Mesenteric fat pad (tissue), 1 donor: ENCODE measurements at regions not wholly inside any gene's neighbourhood (a gene's known extent, or its start where the extent isn't known, plus 50 kb on each side); places are given as distances from the start of the nearest gene placed in this dataset.

Experiments
- DNase-seq: peaks from one replicate; pipeline ENCODE4 v3.0.0-alpha.2; 2020; ENCODE audit warnings: low spot score
- donor health status: DM: yes; HTN: yes; CAD: no.

GRCh38 chr10:28958468-28958867 lies 281.1 kb downstream of the BAMBI start:
- no peak for DNase-seq

- no peak for DNase-seq
These were observed 282.7 kb downstream of the BAMBI start for GRCh38 chr10:28959850-28960501.

DNA sequence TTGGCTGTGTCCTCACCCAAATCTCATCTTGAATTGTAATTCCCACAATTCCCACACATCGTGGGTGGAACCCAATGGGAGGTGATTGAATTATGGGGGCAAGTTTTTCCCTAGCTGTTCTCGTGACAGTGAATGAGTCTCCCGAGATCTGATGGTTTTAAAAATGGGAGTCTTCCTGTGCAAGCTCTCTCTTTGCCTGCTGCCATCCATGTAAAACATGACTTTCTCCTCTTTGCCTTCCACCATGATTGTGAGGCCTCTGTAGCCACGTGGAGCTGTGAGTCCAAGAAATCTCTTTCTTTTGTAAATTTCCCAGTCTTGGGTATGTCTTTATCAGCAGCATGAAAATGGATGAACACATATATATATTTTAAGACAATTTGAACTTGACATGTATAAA lies 285.4 kb downstream of the BAMBI start:
- DNase-seq, result no peak

- DNase-seq, result no peak
These were observed 286.4 kb downstream of the BAMBI start for GRCh38 chr10:28963539-28964221.

DNA sequence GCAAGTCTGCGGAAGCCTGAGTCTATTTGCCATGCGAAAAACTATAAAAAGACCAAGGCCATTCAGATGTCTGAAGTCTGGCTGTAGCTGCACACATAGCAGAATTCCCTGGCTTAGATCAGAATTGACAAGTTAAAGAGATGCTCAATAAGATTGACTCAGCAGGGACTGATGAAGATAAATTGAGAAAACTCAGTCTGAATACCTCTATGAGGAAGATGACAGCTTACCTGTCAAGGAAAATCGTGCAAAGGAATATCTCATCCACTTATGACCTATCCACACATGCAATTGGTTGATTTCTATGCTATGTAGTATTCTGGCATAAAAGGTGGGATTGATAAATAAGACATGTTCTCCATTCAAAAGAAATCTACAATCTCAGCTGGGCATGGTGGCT lies 288.6 kb downstream of the BAMBI start:
- no peak for DNase-seq

DNA sequence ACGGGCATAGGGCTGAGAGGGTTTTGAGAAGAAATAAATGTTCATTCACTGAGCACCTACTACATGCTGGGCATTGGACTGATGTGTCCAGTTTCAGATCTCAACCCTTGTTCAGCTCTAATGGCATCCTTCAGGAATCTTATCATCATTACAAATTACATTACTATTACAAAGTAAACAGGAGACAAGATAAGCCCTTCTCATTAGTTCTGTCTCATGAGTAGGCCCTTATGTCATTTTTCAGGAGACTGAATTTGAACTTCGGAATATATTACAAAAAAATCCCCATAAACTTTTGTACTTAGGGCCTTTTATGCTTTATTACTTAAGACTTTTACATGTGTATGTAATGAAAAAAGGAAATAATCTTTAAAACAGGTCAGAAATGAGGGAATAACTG lies 289.7 kb downstream of the BAMBI start:
- DNase-seq, result no peak

DNA sequence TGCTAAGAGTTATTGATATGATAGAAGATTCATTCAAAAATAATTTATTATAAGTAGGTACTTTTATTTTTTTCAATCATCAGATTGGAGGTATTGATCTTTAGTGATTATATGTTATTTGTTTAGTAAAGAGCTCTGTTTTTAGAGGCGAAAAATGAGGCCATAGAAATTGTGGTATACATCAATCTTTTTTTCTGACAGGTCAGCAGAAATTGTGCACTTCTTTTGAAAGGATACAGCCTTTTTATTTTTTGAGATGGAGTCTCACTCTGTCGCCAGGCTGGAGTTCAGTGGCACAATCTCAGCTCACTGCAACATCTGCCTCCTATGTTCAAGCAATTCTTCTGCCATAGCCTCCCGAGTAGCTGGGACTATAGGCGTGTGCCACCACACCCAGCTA lies 292.1 kb downstream of the BAMBI start:
- no peak for DNase-seq

- no peak for DNase-seq
These were observed 292.9 kb downstream of the BAMBI start for GRCh38 chr10:28970231-28970630.

- no peak for DNase-seq
These were observed 293.9 kb downstream of the BAMBI start for GRCh38 chr10:28971255-28971654.

- DNase-seq, result no peak
These were observed 294.4 kb downstream of the BAMBI start for GRCh38 chr10:28971764-28972163.

DNA sequence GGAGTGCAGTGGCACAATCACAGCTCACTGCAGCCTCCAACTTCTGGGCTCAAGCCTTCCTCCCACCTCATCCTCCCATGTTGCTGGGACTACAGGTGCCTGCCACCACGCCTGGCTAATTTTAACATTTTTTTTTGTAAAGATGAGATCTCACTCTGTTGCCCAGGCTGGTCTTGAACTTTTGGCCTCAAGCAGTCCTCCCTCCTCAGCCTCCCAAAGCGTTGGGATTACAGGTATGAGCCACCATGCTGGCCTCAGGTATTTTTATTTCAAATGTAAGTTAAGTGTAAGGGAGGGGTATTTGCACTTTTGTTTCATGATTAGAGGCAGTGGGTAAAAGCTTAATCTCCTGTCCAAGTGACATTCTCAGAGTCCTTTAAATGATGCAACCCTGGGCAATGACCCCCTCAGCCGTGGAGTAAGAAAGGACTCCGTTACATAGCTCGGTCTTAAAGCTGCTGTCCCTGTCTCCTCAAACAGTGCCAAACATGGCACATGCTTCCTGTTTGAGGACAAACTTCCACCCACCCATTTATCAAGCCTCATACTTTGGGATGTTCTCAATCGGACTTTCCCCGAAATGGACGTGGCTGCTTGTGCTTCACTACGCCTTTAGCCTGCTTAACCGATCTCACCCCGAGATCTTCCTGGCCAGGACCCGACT lies 296.1 kb downstream of the BAMBI start:
- no peak for DNase-seq

DNA sequence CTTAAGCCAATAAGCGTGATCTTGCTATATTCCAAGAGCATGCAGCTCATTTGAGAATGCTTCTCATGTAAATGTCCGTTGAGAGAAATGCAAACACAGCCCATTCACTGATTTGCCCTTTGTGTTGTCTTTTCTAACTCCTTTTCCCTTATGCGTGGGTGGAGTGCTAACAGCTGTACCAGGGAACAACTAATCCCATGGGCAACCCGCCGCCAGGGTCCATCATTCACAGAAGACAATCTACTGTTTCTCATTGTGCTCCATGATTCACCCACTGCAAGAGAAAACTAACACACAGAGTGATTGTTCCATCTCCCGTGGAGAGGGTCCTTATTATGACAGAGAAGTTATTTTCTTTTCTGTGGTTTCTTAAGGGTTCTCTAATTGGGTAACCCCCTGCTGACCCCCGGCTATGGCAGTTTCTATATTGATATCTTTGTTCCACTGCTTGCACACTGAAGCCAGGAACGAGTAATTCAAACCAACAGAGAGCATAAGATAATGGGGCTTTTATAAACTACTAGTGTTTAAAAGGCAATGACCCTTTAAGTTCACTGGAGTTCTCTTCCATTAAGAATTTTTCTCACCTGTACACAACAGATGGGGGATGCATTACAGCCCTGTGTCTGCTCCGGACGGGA lies 298.7 kb downstream of the BAMBI start:
- DNase-seq, result no peak

DNA sequence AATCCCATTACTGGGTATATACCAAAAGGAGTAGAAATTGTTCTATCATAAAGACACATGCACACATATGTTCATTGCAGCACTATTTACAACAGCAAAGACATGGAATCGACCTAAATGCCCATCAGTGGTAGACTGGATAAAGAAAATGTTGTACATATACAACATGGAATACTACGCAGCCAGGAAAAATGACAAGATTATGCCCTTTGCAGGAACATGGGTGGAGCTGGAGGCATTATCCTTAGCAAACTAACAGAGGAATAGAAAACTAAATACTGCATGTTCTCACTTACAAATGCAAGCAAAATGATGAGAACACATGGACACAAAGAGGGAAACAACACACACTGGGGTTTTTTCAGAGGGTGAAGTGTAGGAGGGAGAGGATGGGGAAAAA lies 300.2 kb downstream of the BAMBI start:
- no peak for DNase-seq

GRCh38 chr10:28980264-28980663 lies 302.9 kb downstream of the BAMBI start:
- DNase-seq, result no peak

DNA sequence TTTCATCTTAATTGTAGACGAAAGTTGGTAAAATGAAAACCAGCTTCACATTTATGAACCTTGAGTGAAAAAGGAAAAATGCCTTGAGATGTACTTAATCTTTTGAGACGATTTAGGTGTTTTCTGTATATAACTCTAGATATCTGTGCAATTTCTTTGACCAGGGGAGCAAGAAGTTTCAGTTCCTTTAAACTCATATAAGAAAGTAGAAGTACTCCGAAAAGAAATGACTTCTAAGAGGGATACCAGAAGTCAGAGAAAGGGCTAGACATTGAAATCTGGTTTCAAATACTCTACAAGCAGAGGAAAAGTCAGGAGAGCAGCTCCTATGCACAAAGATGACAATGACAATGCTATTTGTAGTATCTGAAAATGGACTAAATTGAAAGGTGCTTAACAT lies 303.7 kb downstream of the BAMBI start:
- DNase-seq, result no peak

- DNase-seq, result no peak
These were observed 305.7 kb downstream of the BAMBI start for GRCh38 chr10:28982974-28983373.

GRCh38 chr10:28983799-28984198 lies 305.1 kb upstream of the LYZL1 start:
- no peak for DNase-seq

- DNase-seq, result peak; percentile 91
These were observed 304.4 kb upstream of the LYZL1 start for GRCh38 chr10:28984431-28984830.

- no peak for DNase-seq
These were observed 303.6 kb upstream of the LYZL1 start for GRCh38 chr10:28985137-28985885.

DNA sequence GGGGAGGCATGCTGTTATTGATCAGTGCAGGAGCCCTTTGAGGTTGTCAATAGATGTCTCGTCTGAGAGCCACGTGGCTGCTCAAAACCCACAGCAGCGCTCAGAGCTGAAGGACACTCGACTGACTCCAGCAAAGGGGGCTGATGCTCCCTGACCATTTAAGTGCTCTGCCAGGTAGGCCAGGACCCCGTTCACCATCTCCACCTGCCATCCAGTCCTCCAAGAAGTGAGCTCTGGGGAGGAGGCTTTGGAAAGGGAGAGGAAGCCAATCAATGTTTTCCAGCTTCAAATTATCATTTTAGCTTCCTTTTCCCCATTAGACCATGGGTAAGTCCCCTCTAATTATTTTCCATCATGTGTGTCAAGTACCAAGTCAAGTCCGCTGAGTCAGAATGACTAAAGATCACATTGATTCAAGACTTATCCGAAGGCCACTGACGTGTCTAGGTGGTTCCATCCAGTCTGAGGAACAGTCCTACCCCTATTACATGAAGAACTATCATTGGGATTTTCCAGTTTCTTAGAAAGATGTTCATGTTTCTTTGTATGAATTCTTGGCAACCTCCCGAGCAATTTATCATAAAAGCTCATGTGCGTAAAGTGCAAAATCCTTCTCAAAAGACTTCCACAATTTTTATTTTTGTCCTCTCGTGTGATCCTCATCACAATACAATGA lies 302.6 kb upstream of the LYZL1 start:
- no peak for DNase-seq

GRCh38 chr10:28986856-28987255 lies 302.0 kb upstream of the LYZL1 start:
- no peak for DNase-seq
